ENCODE measurements at regions not wholly inside any gene's neighbourhood (a gene's known extent, or its start where the extent isn't known, plus 50 kb on each side); places are given as distances from the start of the nearest gene placed in this dataset.

DNA sequence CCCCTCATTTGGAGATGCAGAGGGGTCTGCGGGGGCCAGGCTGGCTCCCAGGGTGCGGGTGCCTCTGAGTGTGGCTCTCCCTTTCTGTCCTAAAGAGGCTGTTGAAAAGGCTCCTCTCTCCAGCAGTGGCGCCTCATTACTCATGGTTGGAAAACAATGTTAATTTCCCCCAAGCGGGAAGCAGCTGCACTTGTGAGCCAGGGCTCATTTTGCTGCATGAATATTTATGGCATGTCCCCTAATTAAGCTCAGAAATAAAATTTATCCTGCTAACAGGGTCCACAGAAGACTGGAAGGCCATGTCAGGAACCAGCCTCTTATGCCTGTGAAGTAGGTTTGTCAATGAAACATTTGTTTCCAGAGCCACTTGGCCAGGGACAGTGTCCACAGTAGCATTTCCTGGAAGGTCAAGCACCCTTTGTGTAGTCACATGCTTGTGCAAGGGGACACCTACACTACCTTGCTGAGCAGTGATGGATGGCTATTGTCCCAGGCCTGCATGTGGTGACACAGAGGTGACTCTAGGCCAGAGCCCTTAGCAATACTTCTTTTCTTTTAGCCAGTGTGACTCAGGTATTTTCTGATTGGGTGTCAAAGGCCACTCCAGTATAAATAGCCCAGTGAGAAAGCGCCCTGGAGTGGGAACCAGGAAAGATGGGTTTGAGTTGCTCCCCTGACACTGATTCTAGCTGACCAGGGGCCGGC is 259.0 kb downstream of the FOXD2 start:
- Mint-ChIP-seq H3K27ac (no peak overlapping the region), H3K4me3 (no peak overlapping the region), H3K9me3 (ENCODE audit: insufficient read depth) (no peaks in the 10 kb centered on the region), H3K27me3 (no peaks in the 10 kb centered on the region), H3K4me1 (no peaks in the 10 kb centered on the region)
- ChIA-PET CTCF (no interaction called here), POLR2A (no interaction called here)
- Histone ChIP-seq H3K36me3 (replicated peaks in 1 of 2; ENCODE audit: control extremely low read depth in 1 of 2, control insufficient read depth in 1 of 2, extremely low read depth in 1 of 2, insufficient read depth in 2 of 2, low read length in 1 of 2) (no peaks in the 10 kb centered on the region), H3K4me1 (ENCODE audit: control insufficient read depth in 2 of 2, insufficient read depth in 2 of 2, low read length in 2 of 2) (no peaks in the 10 kb centered on the region), H3K4me3 (ENCODE audit: control extremely low read depth in 1 of 5, extremely low read depth in 1 of 5, insufficient read depth in 1 of 5, low read depth in 2 of 5, low read length in 4 of 5) (no peak overlapping the region), H3K9ac (ENCODE audit: low read length) (no peak overlapping the region), H3K4me2 (replicated peaks; ENCODE audit: low read depth, low read length, poor library complexity, severe bottlenecking) (no peak overlapping the region), H3K27me3 (replicated peaks in 1 of 4; ENCODE audit: control extremely low read depth in 1 of 4, control insufficient read depth in 3 of 4, insufficient read depth in 4 of 4, low read length in 3 of 4) (peaks cover 0 to 2% (median 0%) of the 10 kb centered on the region in 4 experiments), H4K20me1 (ENCODE audit: control insufficient read depth, insufficient read depth, low read length, poor library complexity, severe bottlenecking) (no peaks in the 10 kb centered on the region), H3K27ac (ENCODE audit: low read length in 2 of 2) (no peak overlapping the region), H3K9me3 (ENCODE audit: control extremely low read depth in 1 of 3, control insufficient read depth in 2 of 3, insufficient read depth in 1 of 3, low read length in 2 of 3) (no peaks in the 10 kb centered on the region), H3K79me2 (ENCODE audit: control insufficient read depth, insufficient read depth, low read length) (no peaks in the 10 kb centered on the region), H2AFZ (ENCODE audit: insufficient read depth, low read depth, low read length, poor library complexity, severe bottlenecking) (no peak overlapping the region)
- intact Hi-C loops (cut with micrococcal nuclease) = no loop called here
- no peak for DNase-seq
- WGBS (ENCODE audit: insufficient coverage) = 95% methylated on average over 2 of the region's 6 CpGs
- TF ChIP-seq, protein P1, sequence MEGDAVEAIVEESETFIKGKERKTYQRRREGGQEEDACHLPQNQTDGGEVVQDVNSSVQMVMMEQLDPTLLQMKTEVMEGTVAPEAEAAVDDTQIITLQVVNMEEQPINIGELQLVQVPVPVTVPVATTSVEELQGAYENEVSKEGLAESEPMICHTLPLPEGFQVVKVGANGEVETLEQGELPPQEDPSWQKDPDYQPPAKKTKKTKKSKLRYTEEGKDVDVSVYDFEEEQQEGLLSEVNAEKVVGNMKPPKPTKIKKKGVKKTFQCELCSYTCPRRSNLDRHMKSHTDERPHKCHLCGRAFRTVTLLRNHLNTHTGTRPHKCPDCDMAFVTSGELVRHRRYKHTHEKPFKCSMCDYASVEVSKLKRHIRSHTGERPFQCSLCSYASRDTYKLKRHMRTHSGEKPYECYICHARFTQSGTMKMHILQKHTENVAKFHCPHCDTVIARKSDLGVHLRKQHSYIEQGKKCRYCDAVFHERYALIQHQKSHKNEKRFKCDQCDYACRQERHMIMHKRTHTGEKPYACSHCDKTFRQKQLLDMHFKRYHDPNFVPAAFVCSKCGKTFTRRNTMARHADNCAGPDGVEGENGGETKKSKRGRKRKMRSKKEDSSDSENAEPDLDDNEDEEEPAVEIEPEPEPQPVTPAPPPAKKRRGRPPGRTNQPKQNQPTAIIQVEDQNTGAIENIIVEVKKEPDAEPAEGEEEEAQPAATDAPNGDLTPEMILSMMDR (IDR thresholded peaks at IDR 0.05) = no peak
- no peak for TF ChIP-seq EZH2 (IDR thresholded peaks at IDR 0.05; ENCODE audit: borderline replicate concordance, insufficient read depth, low read depth, low read length, poor library complexity, severe bottlenecking)
- ATAC-seq (ENCODE audit: low read depth) = no peak

DNA sequence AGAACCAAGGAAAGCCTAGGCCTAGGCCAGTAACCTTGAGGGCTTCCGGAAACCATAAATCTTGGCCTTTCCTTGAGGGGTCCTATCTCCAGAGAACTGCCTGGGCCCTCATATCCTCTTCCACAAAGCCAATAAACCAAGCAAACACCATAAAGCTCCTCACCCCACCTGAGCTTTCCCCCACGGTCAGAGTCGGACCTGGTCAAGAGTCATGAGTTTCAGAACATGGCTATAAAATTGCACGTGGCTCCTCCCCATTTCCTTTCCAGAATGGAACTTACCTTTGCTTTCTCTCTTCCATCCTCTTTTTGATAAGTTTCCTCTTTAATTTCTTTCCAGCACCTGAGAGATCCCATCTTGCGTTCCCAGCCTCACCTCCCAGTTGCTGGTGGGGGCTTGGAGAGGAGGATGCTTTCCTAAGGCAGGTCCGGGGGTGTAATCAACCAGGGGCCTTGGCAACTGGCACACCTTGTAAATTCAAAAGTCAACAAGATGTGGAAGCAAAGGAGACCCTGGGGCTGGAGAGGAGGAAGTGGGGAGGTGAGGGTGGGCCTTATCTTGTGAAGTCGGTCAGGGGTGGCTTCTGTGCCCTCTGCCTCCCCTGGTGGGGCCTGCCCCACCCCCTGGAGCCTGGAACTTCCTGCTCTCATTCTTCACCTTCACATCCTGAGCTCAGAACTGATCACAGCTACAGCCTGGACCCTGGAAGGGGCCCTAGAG is 259.9 kb downstream of the FOXD2 start:
- no peak overlapping the region for H3K9ac ChIP-seq (ENCODE audit: low read length)
- no peaks in the 10 kb centered on the region for H3K27me3 Mint-ChIP-seq
- no peak for ATAC-seq (ENCODE audit: low read depth)
- H3K4me2 ChIP-seq (replicated peaks; ENCODE audit: low read depth, low read length, poor library complexity, severe bottlenecking) = no peak overlapping the region
- no peaks in the 10 kb centered on the region for H3K9me3 Mint-ChIP-seq (ENCODE audit: insufficient read depth)
- no peak overlapping the region for H3K4me3 ChIP-seq (ENCODE audit: control extremely low read depth in 1 of 5, extremely low read depth in 1 of 5, insufficient read depth in 1 of 5, low read depth in 2 of 5, low read length in 4 of 5)
- no peak for TF ChIP-seq EZH2 (IDR thresholded peaks at IDR 0.05; ENCODE audit: borderline replicate concordance, insufficient read depth, low read depth, low read length, poor library complexity, severe bottlenecking)
- TF ChIP-seq, protein P1 (IDR thresholded peaks at IDR 0.05) = no peak
- POLR2A ChIA-PET = no interaction called here
- CTCF ChIA-PET = no interaction called here
- intact Hi-C loops (cut with micrococcal nuclease) = no loop called here
- H3K79me2 ChIP-seq (ENCODE audit: control insufficient read depth, insufficient read depth, low read length) = no peaks in the 10 kb centered on the region
- no peaks in the 10 kb centered on the region for H4K20me1 ChIP-seq (ENCODE audit: control insufficient read depth, insufficient read depth, low read length, poor library complexity, severe bottlenecking)
- H3K4me1 ChIP-seq (ENCODE audit: control insufficient read depth in 2 of 2, insufficient read depth in 2 of 2, low read length in 2 of 2) = no peaks in the 10 kb centered on the region
- H3K27ac Mint-ChIP-seq = no peak overlapping the region
- H3K27ac ChIP-seq (ENCODE audit: low read length in 2 of 2) = no peak overlapping the region
- no peaks in the 10 kb centered on the region for H3K4me1 Mint-ChIP-seq
- no peak for DNase-seq
- H3K36me3 ChIP-seq (replicated peaks in 1 of 2; ENCODE audit: control extremely low read depth in 1 of 2, control insufficient read depth in 1 of 2, extremely low read depth in 1 of 2, insufficient read depth in 2 of 2, low read length in 1 of 2) = no peaks in the 10 kb centered on the region
- H3K9me3 ChIP-seq (ENCODE audit: control extremely low read depth in 1 of 3, control insufficient read depth in 2 of 3, insufficient read depth in 1 of 3, low read length in 2 of 3) = no peaks in the 10 kb centered on the region
- H3K4me3 Mint-ChIP-seq = no peak overlapping the region
- H2AFZ ChIP-seq (ENCODE audit: insufficient read depth, low read depth, low read length, poor library complexity, severe bottlenecking) = no peak overlapping the region
- WGBS (ENCODE audit: insufficient coverage) = 87% methylated on average over 7 of the region's 7 CpGs
- H3K27me3 ChIP-seq (replicated peaks in 1 of 4; ENCODE audit: control extremely low read depth in 1 of 4, control insufficient read depth in 3 of 4, insufficient read depth in 4 of 4, low read length in 3 of 4) = peaks cover 0 to 2% (median 0%) of the 10 kb centered on the region in 4 experiments

Measured in B cell (primary cell).